Activated naive CD4-positive, alpha-beta T cell treated with anti-CD3 and anti-CD28 coated beads, Interleukin-2, amount 10 ng/mL, durations not matched to agents 7 days and 5 days (primary cell): ENCODE measurements at regions not wholly inside any gene's neighbourhood (a gene's known extent, or its start where the extent isn't known, plus 50 kb on each side); places are given as distances from the start of the nearest gene placed in this dataset.
"Not testable (repeated sequence)": the region's sequence is repeated elsewhere in the genome, so short reads cannot be mapped to it uniquely, and the experiment has no call there.

ENCODE experiments used
- CTCF ChIA-PET: fragments of 350-600 bp; sonication (Branson Sonifier 250); formaldehyde crosslinking; loops from one replicate; lab custom pipeline; 2021; ENCODE audit warnings: antibody characterized with exemption; lab: Charles Lee
- DNase-seq: peaks from one replicate; pipeline ENCODE4 v3.0.0-alpha.2; 2020
- H3K27ac Mint-ChIP-seq: one replicate; pipeline ENCODE4 v1.8.0; 2021; ENCODE audit warnings: mild to moderate bottlenecking, moderate library complexity, mixed read lengths
- H3K27me3 Mint-ChIP-seq: one replicate; pipeline ENCODE4 v1.8.0; 2021; ENCODE audit warnings: mild to moderate bottlenecking, mixed read lengths
- H3K36me3 Mint-ChIP-seq: one replicate; pipeline ENCODE4 v1.8.0; 2021; ENCODE audit warnings: mixed read lengths
- H3K4me1 Mint-ChIP-seq: one replicate; pipeline ENCODE4 v1.8.0; 2021; ENCODE audit warnings: mixed read lengths
- H3K4me3 Mint-ChIP-seq: one replicate; pipeline ENCODE4 v1.8.0; 2021; ENCODE audit warnings: mild to moderate bottlenecking, moderate library complexity, mixed read lengths
- H3K9me3 Mint-ChIP-seq: one replicate; pipeline ENCODE4 v1.8.0; 2021; ENCODE audit warnings: mixed read lengths

DNA sequence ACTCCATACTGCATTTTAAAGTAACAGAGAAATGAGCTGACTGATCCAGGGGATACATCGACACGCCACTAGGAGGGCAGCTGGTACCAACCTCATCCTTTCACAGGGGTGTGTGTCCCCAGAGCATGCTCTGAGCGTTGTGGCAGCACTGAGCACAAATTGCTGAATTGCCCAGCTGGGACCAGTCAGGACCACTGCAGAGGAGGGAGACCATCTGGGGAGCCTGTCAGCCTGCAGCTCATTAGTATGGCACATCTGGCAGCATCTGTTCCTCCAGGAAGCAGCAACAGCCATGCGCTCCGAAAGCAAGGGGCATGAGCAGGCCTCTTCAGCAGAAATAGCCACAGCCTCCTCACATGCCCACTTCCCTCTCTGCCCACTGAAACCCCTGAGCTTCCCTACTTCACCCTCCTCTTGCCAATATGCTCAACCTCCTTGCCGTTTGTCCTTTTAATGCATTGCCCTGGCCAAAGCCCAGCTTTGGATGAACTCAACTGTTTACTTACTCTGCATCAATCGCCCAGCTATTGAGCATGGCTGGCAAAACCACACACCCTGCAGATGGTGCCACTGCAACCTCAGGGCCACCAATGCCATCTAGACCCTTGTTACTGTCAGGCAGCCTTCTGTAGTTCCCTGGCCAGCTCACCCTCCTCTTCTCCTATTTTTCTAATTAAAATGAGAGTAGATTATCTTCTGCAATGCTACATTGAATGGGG lies 77.6 kb upstream of the NEDD9 start:
- CTCF ChIA-PET = interaction anchor here (1.4 kb wide), 1 partner anchor 186 kb away, joined by 3 read pairs; no protein-coding TSS in a partner anchor
- Mint-ChIP-seq H3K4me1 (no peaks in the 10 kb centered on the region), H3K36me3 (peaks cover 53% of the 10 kb centered on the region), H3K4me3 (no peak overlapping the region), H3K27ac (no peak overlapping the region), H3K27me3 (no peaks in the 10 kb centered on the region), H3K9me3 (peaks cover 1% of the 10 kb centered on the region)
- no peak for DNase-seq

DNA sequence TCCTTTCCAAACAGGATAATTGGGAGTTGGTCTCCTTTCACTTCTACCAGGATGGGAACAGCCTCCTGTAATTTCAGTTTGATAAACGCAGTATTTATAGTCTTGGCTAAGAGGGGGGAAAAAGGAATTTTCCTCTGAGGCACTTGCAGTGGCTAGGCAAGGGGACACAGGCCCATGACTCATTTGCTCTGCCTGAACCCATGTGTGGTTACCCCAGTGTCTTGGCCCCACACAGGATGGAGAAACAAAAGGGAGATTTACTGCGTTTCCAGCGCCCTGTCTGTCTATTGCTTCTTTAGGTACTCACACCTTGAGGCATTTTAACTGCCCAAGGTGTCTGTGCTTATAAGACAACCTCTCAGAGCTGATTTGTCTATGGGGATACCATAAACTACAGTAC lies 74.8 kb upstream of the NEDD9 start:
- Mint-ChIP-seq H3K27me3 (no peaks in the 10 kb centered on the region), H3K9me3 (peaks cover 5% of the 10 kb centered on the region), H3K36me3 (peaks cover 65% of the 10 kb centered on the region), H3K4me3 (no peak overlapping the region), H3K4me1 (peaks cover 2% of the 10 kb centered on the region), H3K27ac (no peak overlapping the region)
- CTCF ChIA-PET = interaction anchor here (1.1 kb wide), 1 partner anchor 15 kb away, joined by 3 read pairs; no protein-coding TSS in a partner anchor
- no peak for DNase-seq

DNA sequence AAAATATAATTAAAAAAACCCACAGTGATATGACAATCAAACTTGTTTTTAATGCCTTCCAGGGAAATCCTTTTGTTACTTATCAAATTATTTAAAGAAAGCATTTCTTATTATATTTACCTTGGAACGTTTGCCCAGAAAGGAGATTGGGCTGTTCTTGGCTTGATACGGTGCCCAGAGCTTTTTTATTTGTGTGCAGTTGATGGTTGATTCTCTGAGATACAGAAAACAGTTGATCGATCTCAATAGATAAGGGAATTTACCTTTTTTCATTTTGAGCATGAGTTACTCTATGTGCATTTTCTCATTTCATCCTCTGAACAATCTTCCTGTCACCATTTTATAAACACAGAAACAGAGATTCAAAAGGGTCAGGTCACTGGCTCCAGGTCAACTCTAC lies 72.5 kb upstream of the NEDD9 start:
- peaks cover 19% of the 10 kb centered on the region for H3K9me3 Mint-ChIP-seq

DNA sequence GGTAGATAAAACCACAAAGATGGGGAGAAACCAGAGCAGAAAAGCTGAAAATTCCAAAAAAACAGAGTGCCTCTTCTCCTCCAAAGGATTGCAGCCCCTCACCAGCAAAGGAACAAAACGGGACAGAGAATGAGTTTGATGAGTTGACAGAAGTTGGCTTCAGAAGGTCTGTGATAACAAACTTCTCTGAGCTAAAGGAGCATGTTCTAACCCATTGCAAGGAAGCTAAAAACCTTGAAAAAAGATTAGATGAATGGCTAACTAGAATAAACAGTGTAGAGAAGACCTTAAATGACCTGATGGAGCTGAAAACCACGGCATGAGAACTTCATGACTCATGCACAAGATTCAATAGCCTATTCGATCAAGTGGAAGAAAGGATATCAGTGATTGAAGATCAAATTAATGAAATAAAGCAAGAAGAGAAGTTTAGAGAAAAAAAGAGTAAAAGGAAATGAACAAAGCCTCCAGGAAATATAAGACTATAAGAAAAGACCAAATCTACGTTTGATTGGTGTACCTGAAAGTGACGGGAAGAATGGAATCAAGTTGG lies 67.5 kb upstream of the NEDD9 start:
- peaks cover 85% of the 10 kb centered on the region for H3K36me3 Mint-ChIP-seq
- H3K27ac Mint-ChIP-seq = peak overlapping the region; percentile 60
- CTCF ChIA-PET = interaction anchor here (0.6 to 1.5 kb wide), 3 partner anchors 23 to 196 kb away, joined by 3 to 5 read pairs (median 4); no protein-coding TSS in a partner anchor

More for the DNA sequence above, 72.5 kb upstream of the NEDD9 start:
- CTCF ChIA-PET = no interaction called here
- Mint-ChIP-seq H3K27me3 (no peaks in the 10 kb centered on the region), H3K4me3 (no peak overlapping the region), H3K4me1 (peaks cover 12% of the 10 kb centered on the region), H3K36me3 (peaks cover 71% of the 10 kb centered on the region), H3K27ac (no peak overlapping the region)
- no peak for DNase-seq

DNA sequence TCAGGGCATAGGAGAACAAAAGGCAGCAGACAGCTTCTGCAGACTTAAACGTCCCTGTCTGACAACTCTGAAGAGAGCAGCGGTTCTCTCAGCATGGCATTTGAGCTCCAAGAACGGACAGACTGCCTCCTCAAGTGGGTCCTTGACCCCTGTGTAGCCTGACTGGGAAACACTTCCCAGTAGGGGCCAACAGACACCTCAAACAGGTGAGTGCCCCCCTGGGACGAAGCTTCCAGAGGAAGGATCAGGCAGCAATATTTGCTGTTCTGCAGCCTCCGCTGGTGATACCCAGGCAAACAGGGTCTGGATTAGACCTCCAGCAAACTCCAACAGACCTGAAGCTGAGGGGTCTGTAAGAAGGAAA lies 66.9 kb upstream of the NEDD9 start:
- not testable (repeated sequence) for H3K27ac Mint-ChIP-seq, H3K4me3 Mint-ChIP-seq, H3K27me3 Mint-ChIP-seq, DNase-seq
- Mint-ChIP-seq H3K36me3 (peaks cover 85% of the 10 kb centered on the region), H3K4me1 (peaks cover 15% of the 10 kb centered on the region), H3K9me3 (peaks cover 25% of the 10 kb centered on the region)
- CTCF ChIA-PET = interaction anchor here (0.6 to 1.5 kb wide), 3 partner anchors 23 to 197 kb away, joined by 3 to 5 read pairs (median 4); no protein-coding TSS in a partner anchor

More for the DNA sequence above, 67.5 kb upstream of the NEDD9 start:
- H3K9me3 Mint-ChIP-seq = peaks cover 28% of the 10 kb centered on the region
- not testable (repeated sequence) for H3K27me3 Mint-ChIP-seq, H3K4me3 Mint-ChIP-seq, DNase-seq
- peaks cover 15% of the 10 kb centered on the region for H3K4me1 Mint-ChIP-seq

DNA sequence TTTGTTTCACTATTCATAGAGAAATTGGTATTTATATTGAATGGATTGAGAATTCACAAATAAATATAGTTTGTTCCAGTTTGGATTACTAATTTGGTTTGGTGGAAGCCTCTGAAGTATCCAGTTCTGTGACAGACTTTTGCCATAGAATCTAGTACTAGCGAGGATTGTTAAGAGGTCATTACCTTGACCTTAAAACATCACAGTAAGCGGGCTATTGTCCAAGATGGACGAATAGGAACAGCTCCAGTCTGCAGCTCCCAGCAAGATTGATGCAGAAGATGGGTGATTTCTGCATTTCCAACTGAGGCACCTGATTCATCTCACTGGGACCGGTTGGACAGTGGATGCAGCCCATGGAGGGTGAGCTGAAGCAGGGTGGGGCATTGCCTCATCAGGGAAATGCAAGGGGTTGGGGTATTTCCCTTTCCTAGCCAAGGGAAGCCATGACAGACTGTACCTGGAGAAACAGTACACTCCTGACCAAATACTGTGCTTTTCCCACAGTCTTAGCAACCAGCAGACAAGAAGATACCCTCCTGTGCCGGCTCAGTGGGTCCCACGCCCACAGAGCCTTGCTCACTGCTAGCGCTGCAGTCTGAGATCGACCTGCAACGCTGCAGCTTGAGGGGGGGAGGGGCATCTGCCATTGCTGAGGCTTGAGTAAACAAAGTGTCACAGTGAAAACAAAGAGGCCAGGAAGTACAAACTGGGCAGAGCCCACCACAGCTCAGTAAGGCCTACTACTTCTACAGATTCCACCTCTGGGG lies 66.4 kb upstream of the NEDD9 start:
- DNase-seq = no peak
- CTCF ChIA-PET = interaction anchor here (0.6 to 1.5 kb wide), 3 partner anchors 22 to 197 kb away, joined by 3 to 5 read pairs (median 4); no protein-coding TSS in a partner anchor
- Mint-ChIP-seq H3K36me3 (peaks cover 82% of the 10 kb centered on the region), H3K4me3 (no peak overlapping the region), H3K27me3 (no peaks in the 10 kb centered on the region), H3K9me3 (peaks cover 25% of the 10 kb centered on the region), H3K4me1 (peaks cover 13% of the 10 kb centered on the region), H3K27ac (no peak overlapping the region)

DNA sequence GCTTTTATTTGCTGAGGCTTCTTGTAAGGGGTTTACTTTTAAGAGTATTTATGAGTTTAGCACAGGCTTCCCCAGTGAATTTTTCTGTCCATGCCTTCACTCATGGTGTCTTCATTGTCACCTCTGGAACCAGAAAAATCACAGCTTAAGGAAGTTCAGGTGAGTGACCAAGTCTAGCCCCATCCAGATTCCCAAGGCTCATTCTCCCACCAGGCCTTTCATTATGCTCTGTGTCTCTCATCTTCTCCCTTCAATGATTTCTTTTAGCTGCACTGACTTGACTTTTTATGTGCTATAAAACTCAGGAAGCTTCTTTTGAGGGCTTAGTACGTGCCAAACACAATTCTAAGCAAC lies 64.9 kb upstream of the NEDD9 start:
- H3K4me3 Mint-ChIP-seq = no peak overlapping the region
- peaks cover 13% of the 10 kb centered on the region for H3K4me1 Mint-ChIP-seq
- H3K27me3 Mint-ChIP-seq = no peaks in the 10 kb centered on the region
- H3K9me3 Mint-ChIP-seq = peaks cover 25% of the 10 kb centered on the region
- peaks cover 76% of the 10 kb centered on the region for H3K36me3 Mint-ChIP-seq
- no peak for DNase-seq
- no peak overlapping the region for H3K27ac Mint-ChIP-seq
- CTCF ChIA-PET = no interaction called here

DNA sequence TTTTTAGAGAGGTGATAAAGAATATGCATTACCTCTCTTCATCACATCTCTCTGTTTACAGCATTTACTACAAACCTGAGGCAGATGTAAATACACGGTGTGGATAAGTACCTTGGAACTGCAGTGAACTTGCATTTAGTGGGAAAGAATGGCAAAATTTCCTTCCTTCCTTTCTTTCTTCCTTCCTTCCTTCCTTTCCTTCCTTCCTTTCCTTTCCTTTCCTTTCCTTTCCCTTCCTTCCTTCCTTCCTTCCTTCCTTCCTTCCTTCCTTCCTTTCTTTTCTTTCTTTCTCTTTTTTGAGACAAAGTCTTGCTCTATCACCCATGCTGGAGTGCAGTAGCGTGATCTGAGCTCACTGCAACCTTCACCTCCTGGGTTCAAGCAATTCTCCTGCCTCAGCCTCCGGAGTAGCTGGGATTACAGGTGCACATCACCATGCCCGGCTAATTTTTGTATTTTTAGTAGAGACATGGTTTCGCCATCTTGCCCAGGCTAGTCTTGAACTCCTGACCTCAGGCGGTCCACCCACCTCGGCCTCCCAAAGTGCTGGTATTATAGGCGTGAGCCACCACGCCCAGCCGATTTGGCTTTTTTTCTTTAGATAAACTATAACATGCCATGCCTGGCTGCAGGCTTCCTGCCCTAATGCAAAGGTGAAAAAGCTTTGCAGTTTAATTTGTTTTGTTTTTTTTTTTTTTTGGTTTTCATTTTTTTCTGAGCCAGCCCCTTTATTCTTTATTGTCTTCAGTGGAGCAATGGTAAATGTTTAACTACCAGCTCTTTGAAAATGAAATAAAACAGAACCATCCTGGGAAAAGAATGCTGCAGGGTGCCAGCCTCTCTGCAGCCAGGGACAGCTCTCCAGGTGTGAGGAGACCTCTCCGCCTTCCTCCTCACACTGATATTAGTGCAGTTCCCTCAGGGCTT lies 64.2 kb upstream of the NEDD9 start:
- CTCF ChIA-PET = no interaction called here
- H3K27ac Mint-ChIP-seq = no peak overlapping the region
- DNase-seq = no peak
- H3K4me1 Mint-ChIP-seq = peaks cover 11% of the 10 kb centered on the region
- H3K4me3 Mint-ChIP-seq = no peak overlapping the region
- peaks cover 23% of the 10 kb centered on the region for H3K9me3 Mint-ChIP-seq
- H3K36me3 Mint-ChIP-seq = peaks cover 76% of the 10 kb centered on the region
- no peaks in the 10 kb centered on the region for H3K27me3 Mint-ChIP-seq

DNA sequence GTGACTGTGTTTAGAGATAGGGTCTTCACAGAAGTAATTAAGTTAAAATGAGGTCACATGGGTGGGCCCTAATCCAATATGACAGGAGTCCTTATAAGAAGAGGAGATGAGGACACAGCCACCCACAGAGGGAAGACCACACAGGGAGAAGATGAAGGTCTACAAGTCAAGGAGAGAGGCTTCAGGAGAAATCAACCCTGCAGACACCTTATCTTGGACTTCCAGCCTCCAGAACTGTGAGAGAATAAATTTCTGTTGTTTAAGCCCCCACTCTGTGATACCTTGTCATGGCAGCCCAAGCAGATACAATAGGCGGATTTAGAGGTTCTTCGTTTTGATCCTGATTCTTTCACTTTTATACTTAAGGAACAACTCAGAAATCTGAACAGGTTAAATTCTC lies 63.5 kb upstream of the NEDD9 start:
- DNase-seq = no peak
- Mint-ChIP-seq H3K9me3 (peaks cover 19% of the 10 kb centered on the region), H3K4me1 (peaks cover 8% of the 10 kb centered on the region), H3K27ac (no peak overlapping the region), H3K36me3 (peaks cover 73% of the 10 kb centered on the region), H3K4me3 (no peak overlapping the region), H3K27me3 (no peaks in the 10 kb centered on the region)
- CTCF ChIA-PET = no interaction called here

DNA sequence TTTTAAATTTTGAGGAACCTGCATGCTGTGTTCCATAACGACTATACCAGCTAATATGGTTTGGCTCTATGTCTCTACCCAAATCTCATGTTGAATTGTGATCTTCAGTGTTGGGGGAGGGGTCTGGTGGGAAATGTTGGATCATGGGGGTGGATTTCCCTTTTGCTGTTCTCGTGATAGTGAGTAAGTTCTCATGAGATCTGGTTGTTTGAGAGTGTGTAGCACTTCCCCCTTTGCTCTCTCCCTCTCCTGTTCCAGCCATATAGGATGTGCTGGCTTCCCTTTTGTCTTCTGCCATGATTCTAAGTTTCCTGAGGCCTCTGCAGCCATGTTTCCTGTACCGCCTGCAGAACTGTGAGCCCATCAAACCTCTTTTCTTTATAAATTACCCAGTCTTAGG lies 61.8 kb upstream of the NEDD9 start:
- H3K9me3 Mint-ChIP-seq = peaks cover 8% of the 10 kb centered on the region
- H3K36me3 Mint-ChIP-seq = peaks cover 73% of the 10 kb centered on the region
- no peak overlapping the region for H3K27ac Mint-ChIP-seq
- CTCF ChIA-PET = no interaction called here
- DNase-seq = no peak
- H3K27me3 Mint-ChIP-seq = no peaks in the 10 kb centered on the region
- H3K4me3 Mint-ChIP-seq = no peak overlapping the region
- peaks cover 3% of the 10 kb centered on the region for H3K4me1 Mint-ChIP-seq

DNA sequence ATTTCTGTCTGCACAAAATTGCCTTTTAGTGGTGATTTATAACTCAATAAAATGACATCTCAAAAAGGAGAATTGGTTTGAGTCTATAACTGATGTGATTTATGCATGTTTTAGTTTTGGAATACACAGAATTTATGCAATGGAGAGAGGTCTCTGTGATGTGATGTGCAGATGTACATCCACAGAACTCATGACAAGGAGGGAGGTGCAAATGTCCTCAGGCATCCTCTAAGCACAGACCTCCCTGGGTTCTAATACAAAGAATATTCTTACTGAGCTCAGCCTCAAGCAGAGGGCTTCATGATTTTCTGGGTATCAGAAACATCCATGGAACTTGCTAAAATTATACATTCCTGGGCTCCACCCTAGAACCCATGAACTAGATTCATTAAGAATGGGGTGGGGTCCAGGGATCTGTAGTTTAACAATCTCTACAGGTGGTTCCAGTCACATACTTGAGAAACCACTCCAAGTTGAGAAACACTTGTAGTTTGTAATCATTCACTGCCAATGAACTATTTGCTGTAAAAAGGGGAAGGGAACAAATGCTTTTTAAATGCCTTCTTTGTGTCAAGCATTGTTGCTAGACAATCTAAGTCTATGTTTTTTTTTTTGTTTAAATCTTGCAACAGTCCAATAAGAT lies 60.2 kb upstream of the NEDD9 start:
- H3K4me1 Mint-ChIP-seq = no peaks in the 10 kb centered on the region

DNA sequence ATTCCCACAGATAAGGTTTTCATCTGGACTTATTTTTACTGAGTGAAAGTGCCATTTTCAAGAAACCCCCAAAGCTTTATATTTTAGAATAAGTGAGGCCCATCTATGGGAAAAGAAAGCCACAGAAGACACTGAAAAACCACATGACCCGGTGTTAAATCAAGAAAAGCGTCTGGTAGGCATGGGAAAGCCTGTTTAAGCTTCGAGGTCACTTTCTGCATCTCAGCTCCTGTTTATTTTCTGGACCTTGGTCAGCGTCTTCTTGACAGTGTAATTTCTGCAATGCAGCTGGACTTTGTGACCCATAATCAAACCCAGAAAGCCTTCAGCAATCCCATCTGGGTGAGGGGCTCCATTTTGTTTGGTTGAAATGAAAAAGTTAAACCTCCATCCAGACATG lies 59.6 kb upstream of the NEDD9 start:
- Mint-ChIP-seq H3K27ac (no peak overlapping the region), H3K36me3 (peaks cover 69% of the 10 kb centered on the region), H3K4me3 (no peak overlapping the region), H3K9me3 (peaks cover 8% of the 10 kb centered on the region), H3K4me1 (no peaks in the 10 kb centered on the region), H3K27me3 (no peaks in the 10 kb centered on the region)
- CTCF ChIA-PET = no interaction called here
- DNase-seq = no peak

More for the DNA sequence above, 60.2 kb upstream of the NEDD9 start:
- H3K4me3 Mint-ChIP-seq = no peak overlapping the region
- peaks cover 70% of the 10 kb centered on the region for H3K36me3 Mint-ChIP-seq
- H3K27me3 Mint-ChIP-seq = no peaks in the 10 kb centered on the region
- H3K9me3 Mint-ChIP-seq = peaks cover 8% of the 10 kb centered on the region
- H3K27ac Mint-ChIP-seq = no peak overlapping the region
- DNase-seq = no peak
- CTCF ChIA-PET = no interaction called here

DNA sequence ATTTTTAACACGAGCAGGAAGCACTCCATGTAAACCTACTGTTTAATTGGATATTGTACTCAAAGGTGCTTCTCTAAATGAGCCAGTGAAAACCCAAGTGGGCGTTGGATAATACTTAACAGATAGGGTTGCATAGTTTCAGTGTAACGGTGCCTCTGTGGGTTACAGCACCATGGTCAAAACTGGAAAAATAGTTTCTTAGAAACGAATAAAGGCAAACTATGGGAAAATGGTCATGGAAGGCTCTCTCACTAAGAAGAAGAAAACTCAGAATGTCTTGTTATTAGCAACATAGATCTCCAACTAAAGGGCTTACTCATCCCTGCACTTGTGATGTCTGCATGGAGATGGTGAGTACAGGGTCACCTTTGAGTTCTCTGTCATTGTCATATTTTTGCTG lies 59.1 kb upstream of the NEDD9 start:
- H3K9me3 Mint-ChIP-seq = peaks cover 9% of the 10 kb centered on the region
- H3K4me3 Mint-ChIP-seq = no peak overlapping the region
- CTCF ChIA-PET = no interaction called here
- H3K36me3 Mint-ChIP-seq = peaks cover 70% of the 10 kb centered on the region
- no peak overlapping the region for H3K27ac Mint-ChIP-seq
- DNase-seq = no peak
- H3K4me1 Mint-ChIP-seq = no peaks in the 10 kb centered on the region
- no peaks in the 10 kb centered on the region for H3K27me3 Mint-ChIP-seq
